Dedifferentiated amniotic fluid mesenchymal stem cell (primary cell): ENCODE measurements at regions not wholly inside any gene's neighbourhood (a gene's known extent, or its start where the extent isn't known, plus 50 kb on each side); places are given as distances from the start of the nearest gene placed in this dataset.

Experiments
- DNase-seq: peaks from one replicate; pipeline ENCODE4 v3.0.0-alpha.2; 2016; ENCODE audit errors: extremely low spot score

DNA sequence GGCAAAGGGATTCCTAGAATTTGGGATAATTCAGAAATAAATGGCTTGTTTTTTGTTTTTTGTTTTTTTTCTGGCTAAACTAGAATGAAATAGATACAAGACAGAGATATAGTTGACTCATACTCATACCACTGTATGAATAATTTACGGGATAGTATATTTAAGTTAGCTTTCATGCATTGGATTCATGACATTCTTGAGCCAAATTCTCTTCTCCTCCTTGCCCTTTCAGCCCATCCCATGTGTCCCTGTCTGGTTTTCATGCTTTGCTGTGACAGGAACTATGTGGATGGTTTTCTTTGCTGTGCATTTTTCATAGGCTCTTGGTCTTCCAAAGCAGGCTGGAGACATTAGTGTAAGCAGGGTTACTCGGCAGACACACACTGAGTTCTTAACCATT is 66.6 kb upstream of the UMPS start:
- DNase-seq, result peak; percentile 36

DNA sequence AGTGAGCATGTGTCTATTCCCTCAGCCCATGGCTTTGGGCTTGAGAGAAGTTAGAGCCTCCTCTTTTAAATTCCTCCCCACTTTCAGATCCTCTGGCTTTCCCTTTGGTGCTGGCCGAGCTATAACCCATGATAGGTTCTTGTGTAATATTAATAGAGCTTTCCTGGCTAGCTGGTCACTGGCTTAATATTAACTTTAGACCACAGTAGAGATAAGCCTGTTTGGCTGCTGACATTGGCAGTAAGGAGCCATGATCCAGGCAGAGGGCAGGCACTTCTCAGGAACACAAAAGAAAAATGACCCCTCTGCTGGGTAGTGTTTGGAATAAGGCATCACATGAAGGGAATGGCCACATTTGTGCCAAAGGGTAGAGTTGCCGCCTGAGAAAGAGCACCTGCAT is 65.4 kb upstream of the UMPS start:
- DNase-seq, result no peak

DNA sequence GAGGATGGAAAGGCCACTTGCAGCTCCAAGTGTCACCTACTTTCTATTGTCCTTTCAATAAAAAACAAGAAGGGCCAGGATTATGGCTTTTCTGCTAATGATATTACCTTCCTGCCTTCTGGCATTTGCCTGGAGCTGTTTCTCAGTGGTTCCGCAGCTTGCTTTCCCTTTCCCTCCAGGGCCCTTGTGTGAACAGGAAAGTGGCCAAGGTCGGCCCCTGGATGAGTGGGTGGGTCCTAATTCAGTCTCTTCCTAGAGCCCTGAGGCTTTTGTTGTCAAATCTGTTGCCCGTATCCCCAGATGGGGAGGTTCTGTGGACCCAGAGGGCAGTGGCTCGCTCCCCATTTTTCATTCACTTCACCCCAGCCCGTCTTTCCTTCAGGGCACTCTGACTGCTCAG is 64.2 kb upstream of the UMPS start:
- no peak for DNase-seq

DNA sequence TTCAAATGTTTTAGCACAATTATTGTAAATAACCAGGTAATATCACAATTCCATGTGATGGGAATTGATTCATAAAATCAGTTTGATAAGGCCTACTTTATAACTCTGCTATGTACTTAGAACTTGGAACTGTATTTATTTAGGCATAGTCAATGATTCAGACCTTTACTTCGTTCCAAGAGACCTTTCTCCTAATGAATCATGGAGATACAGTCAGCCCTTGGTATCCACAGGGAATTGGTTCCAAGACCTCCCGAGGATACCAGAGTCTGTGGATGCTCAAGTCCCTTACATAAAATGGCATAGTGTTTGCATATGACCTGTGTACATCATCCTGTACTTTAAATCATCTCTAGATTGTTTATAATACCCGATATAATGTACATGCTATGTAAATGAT is 60.8 kb upstream of the UMPS start:
- DNase-seq, result peak; percentile 26

DNA sequence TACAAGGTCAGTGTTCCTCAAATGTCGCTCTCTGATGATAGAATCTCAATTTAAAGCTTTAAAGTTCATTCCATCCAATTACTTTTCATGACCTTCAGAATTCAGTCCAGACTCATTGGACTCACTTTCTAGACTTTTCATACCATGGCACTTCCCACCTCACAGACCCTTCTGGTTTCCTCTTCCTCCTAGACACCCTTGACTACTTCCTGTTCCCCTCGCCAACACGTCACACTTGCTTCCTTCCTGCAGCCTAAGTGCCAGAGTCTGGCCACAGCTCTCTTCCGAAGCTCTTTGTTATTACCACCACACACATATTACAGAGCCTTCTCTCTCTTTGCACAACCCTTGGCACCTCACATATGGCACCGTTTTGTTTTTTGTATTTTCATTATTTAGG is 59.1 kb upstream of the UMPS start:
- no peak for DNase-seq

DNA sequence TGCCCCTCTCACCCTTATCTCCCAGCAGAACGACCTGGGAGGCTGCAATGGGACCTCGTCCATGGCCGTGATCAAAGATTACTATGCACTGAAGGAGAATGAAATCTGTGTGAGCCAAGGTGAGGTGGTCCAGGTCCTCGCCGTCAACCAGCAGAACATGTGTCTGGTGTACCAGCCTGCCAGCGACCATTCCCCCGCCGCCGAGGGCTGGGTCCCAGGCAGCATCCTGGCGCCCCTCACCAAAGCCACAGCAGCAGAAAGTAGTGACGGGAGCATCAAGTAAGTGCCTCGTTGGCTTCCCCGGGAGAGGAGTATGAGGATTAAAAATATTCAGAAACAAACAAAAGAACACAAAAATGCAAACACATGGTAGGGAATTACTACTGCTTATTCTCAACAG is 55.9 kb upstream of the UMPS start:
- no peak for DNase-seq

DNA sequence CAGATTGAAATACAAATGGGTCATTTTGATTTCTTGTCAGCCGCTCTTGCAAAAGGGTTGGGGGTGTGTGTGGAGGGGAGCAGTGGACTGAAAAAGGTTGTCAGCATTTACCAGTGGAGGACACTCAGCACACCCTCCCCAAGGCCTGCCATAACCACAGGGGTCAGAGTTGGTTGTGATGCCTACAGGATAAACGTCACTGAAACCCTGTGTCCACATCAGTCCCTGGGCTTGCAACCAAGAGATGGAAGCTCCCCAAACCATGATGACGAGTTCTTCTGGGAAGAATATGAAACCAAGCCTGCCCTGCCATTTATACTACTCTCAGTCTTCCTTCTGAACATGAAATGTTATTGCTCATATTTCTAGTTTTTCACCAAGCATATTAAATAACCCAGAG is 54.0 kb upstream of the UMPS start:
- no peak for DNase-seq

DNA sequence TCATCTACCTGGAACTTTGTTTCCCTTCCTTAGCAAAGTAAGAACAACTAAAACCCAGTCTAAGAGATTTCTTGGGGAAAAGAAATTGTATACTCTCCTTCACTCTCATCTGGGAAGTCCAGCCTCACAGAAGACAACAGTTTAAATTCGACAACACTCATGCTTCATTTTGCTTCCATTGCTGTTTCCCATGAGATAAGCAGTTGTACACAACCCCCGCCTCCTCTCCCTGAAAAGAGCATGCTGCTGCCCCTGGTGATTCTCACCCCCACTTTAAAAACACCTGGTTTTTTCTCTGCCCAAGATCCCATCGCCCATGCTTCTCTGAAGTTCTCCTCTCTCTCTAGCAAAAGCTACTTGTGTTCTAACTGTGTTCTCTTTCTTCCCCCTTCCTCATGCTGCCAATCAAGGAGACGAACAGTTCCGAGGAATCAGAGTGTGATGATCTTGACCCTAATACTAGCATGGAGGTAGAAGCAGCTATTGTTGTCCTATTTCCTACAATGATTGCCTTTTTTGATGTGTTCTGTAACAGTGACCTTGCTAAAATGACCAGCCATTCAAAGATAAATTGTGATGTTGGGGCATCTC is 51.1 kb upstream of the UMPS start:
- DNase-seq, result no peak
